ENCODE measurements at regions not wholly inside any gene's neighbourhood (a gene's known extent, or its start where the extent isn't known, plus 50 kb on each side); places are given as distances from the start of the nearest gene placed in this dataset.

GRCh38 chr2:236666646-236667204, 97.1 kb downstream of the ACKR3 start:
- CTCF ChIA-PET = no interaction called here

GRCh38 chr2:236667526-236667925, 97.9 kb downstream of the ACKR3 start:
- no peaks in the 10 kb centered on the region for H3K27me3 Mint-ChIP-seq (ENCODE audit: low read depth)
- no peak for TF ChIP-seq E2F4 (CRISPR knock-in tag; IDR thresholded peaks at IDR 0.05; ENCODE audit: borderline replicate concordance, low read depth)
- ATAC-seq = no peak
- ChIA-PET POLR2A (no interaction called here), CTCF (no interaction called here)
- no peak for DNase-seq (ENCODE audit: low spot score)
- H3K4me3 Mint-ChIP-seq = no peak overlapping the region
- H3K4me1 Mint-ChIP-seq = peaks cover 2% of the 10 kb centered on the region
- peaks cover 14% of the 10 kb centered on the region for H3K9me3 Mint-ChIP-seq
- no peak overlapping the region for H3K27ac Mint-ChIP-seq
- peaks cover 8% of the 10 kb centered on the region for H3K36me3 Mint-ChIP-seq

More at GRCh38 chr2:236666646-236667204, 97.1 kb downstream of the ACKR3 start:
- Mint-ChIP-seq H3K36me3 (peaks cover 8% of the 10 kb centered on the region), H3K4me3 (no peak overlapping the region), H3K27me3 (ENCODE audit: low read depth) (peaks cover 4% of the 10 kb centered on the region; the same call in 1 of the 2 replicates), H3K9me3 (peaks cover 12% of the 10 kb centered on the region), H3K4me1 (peaks cover 8% of the 10 kb centered on the region), H3K27ac (no peak overlapping the region)
- ATAC-seq = no peak
- no peak for TF ChIP-seq GTF2I (CRISPR knock-in tag; conservative IDR thresholded peaks at IDR 0.05)
- TF ChIP-seq ZNF425 (CRISPR knock-in tag; conservative IDR thresholded peaks at IDR 0.05) = no peak
- TF ChIP-seq CBFB (CRISPR knock-in tag; IDR thresholded peaks at IDR 0.05; ENCODE audit: low read depth) = no peak
- TF ChIP-seq TP53 (CRISPR knock-in tag; IDR thresholded peaks at IDR 0.05) = no peak
- TF ChIP-seq GRHL2 (CRISPR knock-in tag; IDR thresholded peaks at IDR 0.05; ENCODE audit: insufficient replicate concordance, severe bottlenecking) = no peak
- TF ChIP-seq NFE2L1 (CRISPR knock-in tag; IDR thresholded peaks at IDR 0.05) = no peak
- TF ChIP-seq ERG (CRISPR knock-in tag; IDR thresholded peaks at IDR 0.05) = no peak
- TF ChIP-seq NFYB (CRISPR knock-in tag; conservative IDR thresholded peaks at IDR 0.05; ENCODE audit: low read depth) = no peak
- TF ChIP-seq SMAD4 (CRISPR knock-in tag; IDR thresholded peaks at IDR 0.05) = no peak
- no peak for TF ChIP-seq RELA (CRISPR knock-in tag; IDR thresholded peaks at IDR 0.05; ENCODE audit: borderline replicate concordance)
- no peak for TF ChIP-seq JAZF1 (CRISPR knock-in tag; IDR thresholded peaks at IDR 0.05)
- TF ChIP-seq ZNF532 (CRISPR knock-in tag; IDR thresholded peaks at IDR 0.05; ENCODE audit: borderline replicate concordance) = no peak
- no peak for TF ChIP-seq SMAD3 (CRISPR knock-in tag; IDR thresholded peaks at IDR 0.05; ENCODE audit: borderline replicate concordance)
- no peak for DNase-seq (ENCODE audit: low spot score)
- POLR2A ChIA-PET = no interaction called here
